NCI-H1092 (cell line): ENCODE measurements at regions not wholly inside any gene's neighbourhood (a gene's known extent, or its start where the extent isn't known, plus 50 kb on each side); places are given as distances from the start of the nearest gene placed in this dataset.
"Not testable (repeated sequence)": the region's sequence is repeated elsewhere in the genome, so short reads cannot be mapped to it uniquely, and the experiment has no call there.

Source experiments
- DNase-seq: peaks from one replicate; lab custom pipeline; 2025; lab: John Stamatoyannopoulos, UW

DNA sequence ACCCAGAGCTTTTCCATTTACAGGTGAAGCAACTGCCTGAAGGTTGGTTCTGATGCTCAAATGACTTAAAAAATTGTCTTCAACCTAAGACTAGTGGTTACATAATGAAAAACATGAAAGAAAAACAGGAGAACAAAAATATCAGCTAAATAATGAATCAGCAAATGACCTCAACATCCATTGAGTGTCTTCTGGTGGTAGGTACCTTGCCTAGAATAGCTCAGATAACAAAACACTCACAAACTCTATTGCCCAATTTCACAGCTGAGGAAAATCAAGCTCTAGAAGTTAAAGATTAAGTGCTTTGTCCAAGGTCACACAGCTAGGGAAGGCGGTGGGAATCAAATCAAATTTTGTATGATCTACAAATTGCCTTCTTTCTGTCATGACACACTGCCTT, 304.6 kb upstream of the CDH11 start:
- DNase-seq: no peak

DNA sequence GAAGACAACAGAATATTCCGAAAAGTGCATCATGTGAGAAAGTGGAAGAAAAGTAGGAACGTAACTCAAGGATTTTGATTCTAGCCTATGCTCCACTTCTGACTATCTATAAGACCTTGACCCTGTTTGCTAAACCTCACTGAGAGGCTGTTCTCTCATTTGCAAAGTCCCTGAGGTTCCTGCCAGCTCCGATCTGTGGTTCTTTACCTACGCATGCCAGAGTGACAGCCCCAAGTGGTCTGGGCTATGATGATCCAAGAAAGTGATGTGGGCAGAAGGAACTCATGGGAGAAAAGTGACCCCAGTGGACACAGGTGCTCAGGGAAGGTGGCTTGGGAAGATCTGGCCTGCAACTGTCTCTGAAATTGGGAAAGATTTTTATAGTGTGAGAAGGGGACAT, 301.1 kb upstream of the CDH11 start:
- no peak for DNase-seq

DNA sequence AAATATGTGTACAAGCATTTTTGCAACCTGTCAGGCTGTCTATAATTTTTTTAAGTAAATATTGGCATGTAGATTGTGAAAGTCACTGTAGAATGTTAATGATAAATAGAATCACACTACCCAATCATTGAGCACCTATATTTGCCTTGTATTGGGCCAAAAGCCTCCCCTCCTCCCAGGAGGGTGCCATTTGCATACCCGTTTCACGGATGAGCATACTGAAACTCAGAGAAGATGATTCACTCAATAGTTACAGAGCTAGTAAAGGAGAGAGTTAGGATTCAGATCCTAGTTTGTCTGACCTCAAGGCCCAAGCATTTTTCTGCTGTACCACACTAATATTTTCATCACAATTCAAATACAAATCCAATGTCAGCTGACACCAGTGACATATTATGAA, 299.7 kb upstream of the CDH11 start:
- no peak for DNase-seq

DNA sequence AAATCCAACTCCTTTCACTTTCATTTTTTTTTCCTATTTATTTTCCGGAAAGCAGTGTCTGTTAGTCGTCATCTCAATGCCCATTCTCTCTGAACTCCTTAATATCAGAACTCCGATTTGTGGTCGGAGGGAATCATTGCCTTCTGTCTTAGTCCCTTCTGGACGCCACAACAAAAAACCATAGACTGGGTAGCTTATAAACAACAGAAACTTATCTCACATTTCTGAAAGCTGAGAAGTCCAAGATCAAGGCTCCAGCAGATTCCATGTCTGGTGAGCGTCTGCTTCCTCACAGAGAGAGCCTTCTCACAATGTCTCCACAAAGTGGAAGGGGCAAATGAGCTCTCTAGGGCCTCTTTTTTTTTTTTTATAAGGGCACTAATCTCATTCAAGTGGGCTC, 296.6 kb upstream of the CDH11 start:
- no peak for DNase-seq

DNA sequence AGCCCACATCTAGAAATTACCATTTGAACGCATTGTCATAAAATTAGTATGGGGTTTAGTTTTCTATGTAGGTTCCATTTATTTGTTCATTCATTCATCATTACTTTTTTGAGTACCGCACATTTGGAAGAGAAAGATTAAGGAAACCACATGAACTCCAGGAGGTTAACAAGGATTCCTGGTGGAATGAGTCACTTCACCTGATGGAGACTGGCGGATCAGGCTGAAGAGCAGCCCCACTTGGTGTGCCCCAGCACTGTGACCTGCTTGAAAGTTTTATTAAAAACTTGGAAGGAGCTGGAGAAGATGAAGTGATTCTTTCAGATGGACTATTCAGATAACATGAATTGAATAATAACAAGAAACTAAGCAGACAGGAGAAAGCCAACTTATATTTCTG, 293.6 kb upstream of the CDH11 start:
- no peak for DNase-seq

DNA sequence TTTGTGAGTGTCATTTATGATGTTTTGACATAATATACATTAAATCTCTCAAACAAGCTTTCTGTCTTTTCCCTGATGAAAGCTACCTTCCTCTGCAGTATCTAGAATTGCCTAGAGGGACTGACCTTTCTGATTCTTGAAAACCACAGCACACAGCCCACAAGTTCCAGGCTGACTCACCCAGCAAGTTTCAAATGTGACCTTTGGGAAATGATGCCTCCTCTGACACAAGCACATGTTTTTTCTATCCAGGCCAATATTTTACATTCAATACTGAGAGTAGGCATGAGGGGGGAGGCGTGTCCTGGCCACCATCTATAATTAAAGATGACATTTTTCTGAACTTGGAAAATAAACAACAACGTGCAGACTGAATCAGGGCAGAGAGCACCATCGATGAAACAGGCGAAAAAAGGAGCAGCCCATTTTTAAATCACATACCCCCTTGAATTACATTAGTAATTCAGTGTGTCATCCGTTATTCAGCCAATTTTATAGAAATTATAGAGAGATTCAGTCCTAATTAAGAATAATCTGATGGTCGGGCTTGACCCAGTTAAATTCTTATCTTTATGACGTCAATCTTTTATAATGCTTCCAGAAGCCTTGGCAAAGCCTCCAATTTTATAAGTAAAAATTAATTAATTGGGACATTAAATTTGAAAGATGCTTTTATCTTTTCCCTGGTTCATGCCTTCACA, 292.6 kb upstream of the CDH11 start:
- DNase-seq: no peak

DNA sequence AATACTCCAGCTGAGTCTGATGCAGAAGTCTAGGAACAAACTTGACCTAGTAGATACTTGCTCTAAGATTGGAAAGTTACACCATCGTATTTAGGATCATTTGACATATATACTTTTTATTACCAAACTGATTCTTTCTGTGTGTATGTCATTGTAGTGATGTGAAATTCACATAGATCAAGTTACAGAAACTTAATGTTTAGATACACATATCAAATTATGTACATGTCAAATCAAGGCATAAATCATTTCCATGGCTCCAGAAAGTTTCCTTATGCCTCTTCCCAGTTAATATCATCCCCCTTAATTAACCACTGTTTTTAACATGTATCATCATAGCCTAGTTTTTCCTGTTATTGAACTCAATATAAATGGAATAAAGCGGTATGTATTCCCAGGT, 292.0 kb upstream of the CDH11 start:
- no peak for DNase-seq

DNA sequence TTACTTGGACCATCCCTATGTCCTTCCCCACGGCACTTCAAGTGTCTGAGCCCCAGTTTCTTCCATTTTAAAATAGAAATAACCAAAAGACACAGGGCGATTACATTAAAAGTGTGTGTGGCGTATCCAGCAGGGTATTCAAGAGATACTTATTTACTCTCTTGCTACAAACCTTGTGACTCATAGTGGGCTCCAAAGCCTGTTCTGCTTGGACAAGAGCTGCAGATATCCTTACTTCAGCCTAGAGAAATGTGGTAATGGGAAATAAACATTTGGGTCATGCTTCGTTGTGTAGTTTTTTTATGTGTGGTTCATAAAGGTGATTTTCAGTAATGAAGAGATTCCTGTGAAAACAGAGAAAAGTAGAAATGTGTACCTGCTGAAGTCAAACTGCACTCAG, 288.9 kb upstream of the CDH11 start:
- no peak for DNase-seq

DNA sequence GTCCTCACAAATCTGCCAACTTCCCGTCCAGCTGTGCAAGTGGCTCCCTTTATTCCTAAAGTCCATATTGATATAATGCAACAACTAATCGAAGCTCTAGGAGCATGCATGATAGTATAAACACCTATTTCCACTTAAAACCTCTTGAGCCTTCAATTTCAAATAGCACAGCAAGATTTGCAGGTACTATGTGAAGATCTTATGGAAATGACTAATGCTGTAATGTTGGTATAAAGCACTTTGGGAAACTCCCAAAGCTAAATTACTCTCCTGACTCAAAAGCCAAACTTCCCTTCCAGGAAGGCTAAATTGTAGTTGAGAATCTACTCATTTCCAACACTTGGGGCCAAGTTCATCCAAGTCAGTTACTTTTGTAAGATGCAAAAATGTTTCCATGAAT, 287.6 kb upstream of the CDH11 start:
- no peak for DNase-seq

DNA sequence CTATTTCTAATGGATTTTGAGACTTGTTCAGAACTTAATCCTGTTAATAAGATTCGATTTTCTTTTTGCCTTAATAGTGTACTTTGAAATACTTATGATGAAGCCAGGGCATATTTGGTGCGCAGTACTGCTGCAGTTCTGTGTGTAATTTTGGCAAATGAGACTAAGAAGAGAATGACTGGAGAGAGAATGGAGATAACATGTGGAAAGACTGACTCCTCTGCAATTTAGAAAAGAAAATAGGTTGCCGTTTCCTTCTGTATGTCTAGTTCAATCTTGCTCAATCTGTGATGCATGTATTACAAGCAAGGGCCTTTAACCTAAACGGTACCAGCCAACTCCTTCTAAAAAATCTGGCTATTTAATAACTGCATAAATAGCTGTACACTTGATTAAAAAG, 285.1 kb upstream of the CDH11 start:
- DNase-seq: no peak

DNA sequence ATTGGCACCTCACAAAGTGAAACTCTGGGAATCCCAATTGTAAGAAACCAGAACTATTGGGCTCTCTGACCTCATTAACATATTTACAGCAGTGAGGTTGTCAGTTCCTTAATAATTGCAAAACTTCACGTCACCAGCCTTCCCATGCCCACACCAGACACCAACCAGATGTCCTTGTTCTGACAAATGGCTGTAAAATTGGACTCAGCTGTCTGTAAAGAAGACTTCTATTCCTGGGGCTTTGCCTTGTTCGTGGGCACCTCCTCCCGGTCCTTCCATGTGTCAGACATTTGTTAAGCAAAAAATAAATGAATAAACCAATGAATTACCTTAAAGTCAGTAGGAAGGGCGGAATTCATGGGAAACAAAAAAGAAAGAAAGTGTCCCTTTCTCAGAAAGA, 284.3 kb upstream of the CDH11 start:
- DNase-seq: no peak

DNA sequence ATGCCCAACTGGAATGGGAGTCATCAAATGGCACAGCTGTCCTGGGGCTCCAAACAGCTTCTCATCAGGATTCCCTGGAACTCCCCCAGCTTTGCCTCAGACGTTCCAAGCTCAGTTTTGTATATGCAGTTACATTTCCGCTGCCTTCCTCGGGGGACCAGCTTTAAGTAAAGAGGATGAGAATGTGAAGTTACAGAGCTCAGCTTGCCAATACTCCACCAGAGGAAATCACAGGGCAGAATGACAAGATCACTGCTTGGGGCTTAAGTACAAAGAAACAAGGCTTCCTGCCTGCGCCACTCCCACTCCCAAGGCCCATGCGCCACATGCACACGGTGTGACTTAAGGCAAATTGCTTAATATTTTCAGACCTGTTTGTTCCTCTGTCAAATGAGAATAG, 272.4 kb upstream of the CDH11 start:
- no peak for DNase-seq

DNA sequence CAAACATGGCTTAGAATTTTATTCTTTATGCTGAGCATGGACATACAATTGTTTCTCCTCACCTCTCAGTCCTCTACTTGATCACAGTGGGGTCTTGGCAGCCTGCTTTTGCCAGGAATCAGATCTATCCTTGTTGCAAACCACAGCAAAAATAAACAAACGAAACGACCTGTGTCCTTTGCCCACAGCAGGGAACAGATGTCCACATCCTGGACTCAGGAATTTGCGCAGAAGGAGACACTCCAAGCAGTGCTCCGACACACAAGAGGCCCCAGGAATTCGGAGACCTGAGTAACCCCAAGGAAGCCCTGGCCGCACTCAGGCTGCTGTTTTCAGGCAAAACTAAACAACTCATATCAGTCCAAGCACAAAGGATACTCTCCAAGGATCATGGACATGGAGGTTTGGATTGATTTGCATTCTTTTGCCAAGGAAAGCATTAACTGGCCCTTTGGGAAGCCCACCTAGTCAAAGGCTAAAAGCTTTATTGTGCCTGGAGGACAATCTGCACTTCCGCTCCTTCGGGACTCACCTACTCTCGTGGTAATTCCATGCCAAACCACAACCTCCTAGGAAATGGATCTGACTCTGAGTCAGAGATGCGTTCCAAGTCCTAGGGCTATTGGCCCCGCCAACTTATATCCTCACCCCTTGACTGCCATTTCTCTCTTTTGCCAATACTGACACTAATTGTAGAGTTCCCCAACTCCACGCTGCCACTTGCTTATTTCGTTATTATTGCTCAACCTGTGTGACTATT, 271.1 kb upstream of the CDH11 start:
- no peak for DNase-seq

DNA sequence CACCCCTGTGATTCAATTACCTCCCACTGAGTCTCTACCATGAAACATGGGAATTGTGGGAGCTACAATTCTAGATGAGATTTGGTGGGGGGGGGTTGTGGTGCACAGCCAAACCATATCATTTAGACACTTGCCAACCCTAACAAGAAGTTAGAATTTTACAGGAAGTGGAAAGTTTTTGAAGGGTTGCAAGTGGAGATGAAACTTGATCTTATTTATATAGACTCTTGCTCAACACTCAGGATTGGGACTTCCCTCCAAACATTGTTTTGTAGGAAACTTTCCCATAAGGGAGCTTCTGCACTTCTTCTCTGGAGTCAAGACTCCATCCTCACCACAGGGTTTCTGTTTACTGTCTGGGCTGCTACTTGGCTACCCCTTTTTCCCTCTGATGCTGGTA, 266.7 kb upstream of the CDH11 start:
- DNase-seq: no peak

DNA sequence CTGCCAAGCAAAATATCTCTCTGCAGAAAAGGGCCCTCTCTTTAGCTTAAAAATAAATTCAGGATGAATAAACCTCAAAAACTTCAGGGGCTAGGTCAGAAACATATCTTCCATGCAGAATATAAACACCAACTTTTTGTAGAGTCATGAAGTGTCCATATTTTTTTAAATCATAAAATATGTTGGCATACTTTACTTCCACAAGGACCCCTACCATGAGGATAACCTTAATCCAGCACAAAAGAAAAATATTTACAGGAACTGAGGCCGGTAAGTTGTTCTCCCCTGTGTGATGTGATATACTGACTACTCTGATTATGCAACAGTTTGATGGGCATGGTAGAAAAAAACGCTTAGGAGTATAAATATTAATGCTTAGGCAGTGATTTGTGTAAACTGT, 264.8 kb upstream of the CDH11 start:
- no peak for DNase-seq

DNA sequence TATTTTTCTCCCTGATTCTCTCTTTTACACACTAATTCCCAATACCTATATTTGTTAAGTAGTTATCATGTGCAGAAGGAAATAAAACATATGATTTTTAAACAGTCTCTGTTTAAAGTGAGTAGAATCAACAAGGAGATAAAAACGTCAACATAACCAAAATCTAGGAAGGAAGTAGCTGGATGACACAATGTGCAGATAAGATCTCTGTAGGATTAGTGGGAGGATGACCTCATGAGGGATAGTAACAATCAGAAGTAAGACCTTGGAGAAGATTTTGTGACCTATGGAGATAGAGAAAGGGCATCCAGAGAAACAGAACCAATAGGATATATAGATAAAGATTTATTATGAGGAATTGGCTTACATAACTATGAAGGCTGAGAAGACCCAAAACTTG, 262.6 kb upstream of the CDH11 start:
- DNase-seq: no peak

DNA sequence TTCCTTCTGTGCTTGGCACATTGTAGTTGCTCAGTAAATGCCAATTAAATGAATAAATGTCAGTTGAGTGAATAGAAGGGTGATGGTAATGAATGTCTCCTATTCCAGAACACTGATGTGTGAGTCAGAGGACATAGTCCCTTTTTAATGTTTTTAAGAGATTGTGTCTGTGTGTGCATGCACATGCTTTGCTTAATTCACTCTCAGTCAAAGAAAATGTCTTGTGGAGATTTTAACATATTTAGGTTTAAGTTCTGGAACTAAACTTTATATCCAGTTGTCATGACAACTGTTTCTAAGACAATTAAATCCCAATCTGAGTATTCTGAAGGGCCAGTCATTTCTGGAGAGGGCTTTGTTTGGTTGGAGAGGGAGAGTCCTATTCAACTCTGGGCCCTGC, 255.3 kb upstream of the CDH11 start:
- no peak for DNase-seq

DNA sequence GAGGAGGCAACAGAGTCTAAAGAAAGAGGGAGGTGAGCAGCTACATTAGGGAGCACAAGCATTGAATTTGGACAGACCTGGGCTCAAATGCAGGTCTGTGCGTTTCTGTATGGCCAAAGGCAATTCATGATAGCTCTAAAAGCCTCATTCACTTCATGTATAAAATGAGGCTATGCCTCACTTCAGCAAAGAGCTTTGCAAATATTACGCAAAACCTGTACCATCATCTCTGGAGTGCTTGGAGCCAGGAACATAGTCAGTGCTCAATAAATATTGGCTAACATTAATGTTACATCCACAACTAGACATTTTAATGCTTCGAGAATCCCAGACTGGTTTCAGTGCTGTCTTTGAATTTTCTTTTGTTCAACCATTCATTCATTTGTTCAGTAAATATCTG, 254.7 kb upstream of the CDH11 start:
- no peak for DNase-seq

DNA sequence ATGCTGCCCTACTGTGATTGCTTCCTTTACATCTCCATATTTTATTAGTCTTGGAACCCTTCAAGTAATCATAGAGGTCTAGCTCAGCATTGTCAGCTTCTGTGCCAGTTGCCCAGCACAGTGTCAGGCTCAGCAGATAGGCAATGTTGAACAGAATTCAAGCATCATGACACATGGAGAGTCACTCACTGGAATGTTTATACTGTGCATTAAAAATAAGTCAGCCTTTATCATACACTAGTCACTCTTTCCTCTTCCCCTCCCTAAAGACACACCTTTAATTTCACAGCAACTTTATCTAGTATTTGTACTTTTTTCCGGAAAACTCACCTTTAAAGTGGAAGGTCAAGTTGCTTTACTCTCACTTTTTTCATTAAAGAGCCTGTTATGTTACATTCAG, 253.8 kb upstream of the CDH11 start:
- DNase-seq: no peak

DNA sequence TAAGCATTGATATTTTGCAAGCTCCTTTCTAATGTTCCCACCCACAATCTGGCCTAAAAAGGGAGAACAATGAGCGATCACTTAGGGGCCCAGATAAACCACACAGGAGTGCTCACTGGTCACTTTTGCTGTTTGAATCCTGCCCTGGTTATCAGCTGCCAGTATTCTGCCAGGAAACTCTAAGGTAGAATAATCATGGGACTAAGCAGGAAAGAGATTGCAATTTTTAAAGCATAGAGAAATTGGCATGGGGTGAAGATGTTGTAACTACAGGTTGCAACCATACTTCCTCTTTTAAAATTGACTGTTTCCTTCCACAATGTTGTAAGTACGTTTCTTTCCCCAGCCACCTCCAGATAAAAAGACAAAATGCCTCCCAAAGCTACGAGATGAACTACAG, 251.2 kb upstream of the CDH11 start:
- no peak for DNase-seq

DNA sequence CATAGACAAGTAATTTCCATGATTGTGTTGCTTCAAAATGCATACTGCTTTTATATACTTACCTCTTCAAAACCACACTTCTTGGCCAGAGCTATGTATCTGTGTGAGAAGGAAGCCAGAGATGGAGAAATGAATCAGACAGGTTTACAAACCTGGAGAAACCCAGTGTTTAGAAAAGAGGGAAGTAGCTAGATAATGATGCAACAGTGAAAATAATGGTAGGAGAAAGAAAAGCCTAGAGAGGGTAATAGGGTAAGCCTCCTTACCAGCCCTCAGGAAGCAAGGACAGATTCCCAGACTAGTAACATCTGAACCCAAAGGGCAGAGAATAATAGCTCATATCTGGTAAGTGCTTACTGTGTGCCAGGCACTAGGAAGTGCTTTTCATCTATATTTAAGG, 250.3 kb upstream of the CDH11 start:
- DNase-seq: no peak

DNA sequence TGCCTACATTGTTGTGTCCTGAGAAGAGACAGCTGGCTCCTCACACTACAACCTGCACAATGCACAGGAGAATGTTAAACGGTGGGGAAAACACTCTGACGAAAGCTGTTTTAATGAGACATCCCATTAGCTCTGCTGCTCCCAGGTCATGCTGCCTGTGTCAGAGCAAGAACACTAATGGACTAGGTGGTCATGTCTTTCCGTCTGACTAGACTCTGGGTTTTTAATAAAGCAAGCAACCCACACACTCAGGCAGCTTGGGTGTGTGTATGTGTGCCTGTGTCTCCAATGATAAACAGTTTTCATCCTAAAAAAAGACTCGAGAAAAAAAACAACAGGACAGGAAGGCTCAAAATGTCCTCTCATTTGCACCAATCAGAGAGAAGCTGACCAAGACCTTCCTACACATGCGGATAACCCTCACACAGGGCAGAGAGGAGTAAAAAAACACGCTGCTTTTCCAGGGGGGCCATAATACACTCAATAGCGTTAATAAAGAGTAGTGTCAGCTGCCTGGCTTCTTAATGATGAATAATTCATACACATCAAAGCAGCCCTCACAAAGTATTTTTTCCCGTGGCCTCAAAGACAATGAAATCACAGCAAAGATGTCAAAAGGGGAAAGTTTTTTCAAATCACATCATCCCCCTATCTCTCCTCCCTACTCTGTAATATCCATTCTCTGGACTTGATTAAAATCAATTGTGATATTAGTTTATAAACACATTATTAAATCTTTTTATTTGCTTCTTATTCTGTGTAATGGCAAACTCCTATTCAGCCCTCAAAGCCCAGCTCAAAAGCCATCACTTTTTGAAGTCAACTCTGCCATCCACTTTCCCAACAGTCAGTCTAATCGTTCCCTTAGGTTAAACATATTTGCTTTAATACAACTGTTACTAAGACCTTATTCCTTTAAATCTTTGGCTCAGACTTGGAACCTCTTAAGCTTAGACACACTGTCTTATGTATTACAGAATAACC, 244.2 kb upstream of the CDH11 start:
- no peak for DNase-seq

DNA sequence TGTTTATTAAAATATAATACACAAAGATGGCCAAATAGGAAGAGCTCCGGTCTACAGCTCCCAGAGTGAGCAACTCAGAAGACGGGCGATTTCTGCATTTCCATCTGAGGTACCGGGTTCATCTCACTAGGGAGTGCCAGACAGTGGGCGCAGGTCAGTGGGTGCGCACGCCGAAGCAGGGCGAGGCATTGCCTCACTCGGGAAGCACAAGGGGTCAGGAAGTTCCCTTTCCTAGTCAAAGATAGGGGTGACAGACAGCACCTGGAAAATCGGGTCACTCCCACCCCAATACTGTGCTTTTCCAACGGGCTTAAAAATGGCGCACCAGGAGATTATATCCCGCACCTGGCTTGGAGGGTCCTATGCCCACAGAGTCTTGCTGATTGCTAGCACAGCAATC, 234.9 kb upstream of the CDH11 start:
- DNase-seq: not testable (repeated sequence)
